HCT116 (cell line): ENCODE measurements at regions not wholly inside any gene's neighbourhood (a gene's known extent, or its start where the extent isn't known, plus 50 kb on each side); places are given as distances from the start of the nearest gene placed in this dataset.

Experiments used
- CEBPB ChIP-seq: IDR thresholded peaks from 2 replicates; pipeline ENCODE4 v1.6.1; 2012; ENCODE audit warnings: low read depth
- CTCF ChIP-seq, 3 experiments: fragments of 200-600 bp in 1 of 3; sonication (generic) in 1 of 3; IDR thresholded peaks in 2 of 3; conservative IDR thresholded peaks in 1 of 3; 2 replicates each; pipeline ENCODE4 v1.5.1; 2012 to 2017; ENCODE audit warnings: low read depth in 2 of 3, low read length in 2 of 3, antibody characterized with exemption in 1 of 3, borderline replicate concordance in 1 of 3, control low read depth in 1 of 3, mild to moderate bottlenecking in 1 of 3, mixed read lengths in 1 of 3, mixed run types in 1 of 3, moderate library complexity in 1 of 3; ENCODE audit not compliant: insufficient read depth in 1 of 3
- FOSL1 ChIP-seq: IDR thresholded peaks from 2 replicates; pipeline ENCODE4 v1.6.1; 2012; ENCODE audit warnings: low read depth
- POLR2A ChIP-seq: IDR thresholded peaks from 2 replicates; pipeline ENCODE4 v1.7.0; 2011; ENCODE audit warnings: borderline replicate concordance; ENCODE audit not compliant: insufficient read depth, insufficient read length; ENCODE audit errors: extremely low read depth
- RAD21 ChIP-seq: IDR thresholded peaks from 2 replicates; pipeline ENCODE4 v1.6.1; 2012; ENCODE audit warnings: low read depth, mild to moderate bottlenecking

GRCh38 chr6:16901782-16902181 is 140.5 kb upstream of the ATXN1 start:
- TF ChIP-seq CTCF (IDR thresholded peaks at IDR 0.05 in 2 of 3, conservative IDR thresholded peaks at IDR 0.05 in 1 of 3; ENCODE audit: borderline replicate concordance in 1 of 3, insufficient read depth in 1 of 3, low read depth in 2 of 3, low read length in 2 of 3) (no peak), RAD21 (no peak), FOSL1 (no peak), POLR2A (no peak), CEBPB (no peak)
